ENCODE measurements at regions not wholly inside any gene's neighbourhood (a gene's known extent, or its start where the extent isn't known, plus 50 kb on each side); places are given as distances from the start of the nearest gene placed in this dataset.

- no peak overlapping the region for H3K4me2 ChIP-seq (ENCODE audit: insufficient read depth, low read length)
- no peaks in the 10 kb centered on the region for H3K36me3 ChIP-seq (ENCODE audit: control insufficient read depth, insufficient read depth, low read length)
- H3K27me3 ChIP-seq (ENCODE audit: control insufficient read depth in 2 of 2, insufficient read depth in 2 of 2, low read length in 2 of 2), result no peaks in the 10 kb centered on the region; a peak in 1 of 5 replicates
- no peak overlapping the region for H3K27ac ChIP-seq (ENCODE audit: extremely low read depth, low read depth, low read length)
- H3K4me1 ChIP-seq (replicated peaks in 1 of 2; ENCODE audit: control insufficient read depth in 2 of 2, insufficient read depth in 2 of 2, low read length in 2 of 2), result no peaks in the 10 kb centered on the region
- H3K79me2 ChIP-seq (ENCODE audit: control insufficient read depth, insufficient read depth, low read length), result no peaks in the 10 kb centered on the region
- H4K20me1 ChIP-seq (replicated peaks; ENCODE audit: control insufficient read depth, insufficient read depth, low read length), result no peaks in the 10 kb centered on the region
- ChIA-PET CTCF (ENCODE audit: low intra/inter-chr PET ratio) (interaction anchor here (0.6 to 2.8 kb wide), 7 partner anchors 23 to 853 kb away, joined by 3 to 14 read pairs (median 4); no protein-coding TSS in a partner anchor), POLR2A (no interaction called here)
- no peaks in the 10 kb centered on the region for H3K9me3 ChIP-seq (replicated peaks; ENCODE audit: control insufficient read depth, insufficient read depth, low read depth, low read length)
- H3K9ac ChIP-seq (ENCODE audit: insufficient read depth in 1 of 2, low read depth in 2 of 2, low read length in 2 of 2), result no peak overlapping the region
- ATAC-seq (no peak), FAIRE-seq (no peak), DNase-seq (ENCODE audit: extremely low read depth in 1 of 4, low spot score in 3 of 4) (no peak)
- H2AFZ ChIP-seq (ENCODE audit: low read depth, low read length), result no peak overlapping the region
- H3K9me1 ChIP-seq (ENCODE audit: control insufficient read depth, insufficient read depth, low read length), result no peaks in the 10 kb centered on the region
- BruUV-seq (replicated peaks), result no TSS peak
- in situ Hi-C loops (cut with MboI), result loop anchor here (25.0 kb wide), 1 partner anchor 847 kb away; no protein-coding TSS in a partner anchor
- intact Hi-C loops (cut with micrococcal nuclease), result loop anchor here (1.0 kb wide), 3 partner anchors 55 to 220 kb away; no protein-coding TSS in a partner anchor
- no peak overlapping the region for H3K4me3 ChIP-seq
- 0% methylated on average over 1 of the region's 1 CpG for WGBS (ENCODE audit: insufficient coverage, low coverage, missing lambda C conversion rate)
- no peak for TF ChIP-seq ZNF143 (CRISPR knock-in tag; IDR thresholded peaks at IDR 0.05)
- TF ChIP-seq TCF7L2 (IDR thresholded peaks at IDR 0.05; ENCODE audit: low read depth, low read length), result no peak
- peak; percentile 77 for TF ChIP-seq RBM25 (IDR thresholded peaks at IDR 0.05; ENCODE audit: low read depth, low read length, severe bottlenecking)
- TF ChIP-seq BCOR (IDR thresholded peaks at IDR 0.05), result peak; percentile 44; the same call in 1 of the 2 replicates
- no peak for TF ChIP-seq ZNF217 (CRISPR knock-in tag; IDR thresholded peaks at IDR 0.05)
- no peak for TF ChIP-seq PCBP2 (IDR thresholded peaks at IDR 0.05; ENCODE audit: low read depth, low read length, poor library complexity, severe bottlenecking)
- no peak for TF ChIP-seq ZNF586 (CRISPR knock-in tag; conservative IDR thresholded peaks at IDR 0.05)
- no peak for TF ChIP-seq FOXK2 (conservative IDR thresholded peaks at IDR 0.05 in 1 of 2, IDR thresholded peaks at IDR 0.05 in 1 of 2; ENCODE audit: low read depth in 2 of 2)
- no peak for TF ChIP-seq CEBPG (CRISPR knock-in tag; IDR thresholded peaks at IDR 0.05)
- TF ChIP-seq CEBPG (tag; conservative IDR thresholded peaks at IDR 0.05 in 1 of 2, IDR thresholded peaks at IDR 0.05 in 1 of 2), result no peak
- TF ChIP-seq PHB2 (IDR thresholded peaks at IDR 0.05; ENCODE audit: low read depth), result no peak
Measured at GRCh38 chr11:13183826-13184196, 93.8 kb upstream of the BMAL1 start.
